C4-2B (cell line): ENCODE measurements at regions not wholly inside any gene's neighbourhood (a gene's known extent, or its start where the extent isn't known, plus 50 kb on each side); places are given as distances from the start of the nearest gene placed in this dataset.

Experiments used
- H3K27ac ChIP-seq: fragments of 450-650 bp; 2 replicates; pipeline ENCODE4 v1.5.1; 2017
- CTCF ChIP-seq: fragments of 450-650 bp; conservative IDR thresholded peaks from 2 replicates; pipeline ENCODE4 v1.5.1; 2017; ENCODE audit warnings: mild to moderate bottlenecking
- ZFX ChIP-seq: fragments of 450-650 bp; IDR thresholded peaks from 2 replicates; pipeline ENCODE4 v1.6.1; 2017

- no peak for TF ChIP-seq CTCF
- TF ChIP-seq ZFX: no peak
Observed at GRCh38 chr5:174446446-174446845, 277.9 kb upstream of the MSX2 start.

GRCh38 chr5:174446988-174447387 lies 277.4 kb upstream of the MSX2 start:
- TF ChIP-seq CTCF: no peak
- no peak for TF ChIP-seq ZFX
- no peak overlapping the region for H3K27ac ChIP-seq

More at GRCh38 chr5:174446446-174446845, 277.9 kb upstream of the MSX2 start:
- no peak overlapping the region for H3K27ac ChIP-seq

GRCh38 chr5:174448041-174448440 lies 276.3 kb upstream of the MSX2 start:
- TF ChIP-seq CTCF: no peak
- TF ChIP-seq ZFX: no peak
- H3K27ac ChIP-seq: no peak overlapping the region

GRCh38 chr5:174448662-174449061 lies 275.7 kb upstream of the MSX2 start:
- H3K27ac ChIP-seq: no peak overlapping the region
- TF ChIP-seq CTCF (no peak), ZFX (no peak)

- no peak overlapping the region for H3K27ac ChIP-seq
- TF ChIP-seq CTCF (no peak), ZFX (no peak)
Observed at GRCh38 chr5:174453690-174454089, 270.7 kb upstream of the MSX2 start.

- TF ChIP-seq ZFX (no peak), CTCF (no peak)
Observed at GRCh38 chr5:174454464-174454863, 269.9 kb upstream of the MSX2 start.

GRCh38 chr5:174454890-174455289 lies 269.5 kb upstream of the MSX2 start:
- H3K27ac ChIP-seq: no peak overlapping the region
- TF ChIP-seq CTCF (no peak), ZFX (no peak)

More at GRCh38 chr5:174454464-174454863, 269.9 kb upstream of the MSX2 start:
- no peak overlapping the region for H3K27ac ChIP-seq
